Endothelial cell of umbilical vein (primary cell): ENCODE measurements at regions not wholly inside any gene's neighbourhood (a gene's known extent, or its start where the extent isn't known, plus 50 kb on each side); places are given as distances from the start of the nearest gene placed in this dataset.

Source experiments
- CTCF ChIP-seq, 2 donors: IDR thresholded peaks; 1 replicate in 1 of 2; 2 replicates in 1 of 2; pipeline ENCODE4 v1.5.1; 2011; ENCODE audit warnings: low read length in 2 of 2, mild to moderate bottlenecking in 2 of 2, moderate library complexity in 2 of 2, control low read depth in 1 of 2, inconsistent platforms in 1 of 2, low read depth in 1 of 2; ENCODE audit not compliant: insufficient read depth in 1 of 2; ENCODE audit errors: extremely low read depth in 1 of 2
- POLR2AphosphoS5 ChIP-seq: IDR thresholded peaks from 2 replicates; pipeline ENCODE4 v1.6.1; 2012; ENCODE audit warnings: low read depth, mild to moderate bottlenecking, control low read depth, low read length, moderate library complexity; ENCODE audit not compliant: insufficient read depth

- TF ChIP-seq CTCF (IDR thresholded peaks at IDR 0.05; ENCODE audit: extremely low read depth in 1 of 2, insufficient read depth in 1 of 2, low read depth in 1 of 2, low read length in 2 of 2) (no peak), POLR2AphosphoS5 (no peak)
Observed at GRCh38 chr5:114179134-114179533, 182.7 kb upstream of the KCNN2 start.
